ENCODE measurements at regions not wholly inside any gene's neighbourhood (a gene's known extent, or its start where the extent isn't known, plus 50 kb on each side); places are given as distances from the start of the nearest gene placed in this dataset.

DNA sequence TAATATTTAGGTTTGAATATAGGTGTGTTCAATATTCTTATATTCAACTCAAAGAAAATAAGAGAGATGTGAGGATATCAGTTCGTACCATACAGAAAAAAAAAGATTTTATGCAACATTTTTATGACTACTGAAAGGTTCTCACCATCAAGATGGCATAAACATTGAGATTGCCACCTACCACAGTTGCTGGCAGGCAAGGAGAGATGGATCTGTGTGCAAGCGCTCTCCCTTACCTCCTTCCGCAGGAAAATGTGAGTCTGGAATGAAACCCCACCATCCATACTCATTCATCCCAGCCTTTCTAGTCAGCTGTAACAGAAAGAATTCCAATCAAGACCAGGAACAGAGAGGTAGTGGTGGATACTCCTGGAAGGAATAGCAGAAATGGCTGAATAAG is 376.9 kb downstream of the PPP3CA start:
- ATAC-seq (no peak), DNase-seq (ENCODE audit: low spot score) (no peak)
- POLR2A ChIA-PET: no interaction called here
- H3K27me3 Mint-ChIP-seq (ENCODE audit: low read depth): no peaks in the 10 kb centered on the region
- peaks cover 19% of the 10 kb centered on the region for H3K4me1 Mint-ChIP-seq
- no peak overlapping the region for H3K4me3 Mint-ChIP-seq
- H3K9me3 Mint-ChIP-seq: no peaks in the 10 kb centered on the region
- H3K36me3 Mint-ChIP-seq: no peaks in the 10 kb centered on the region
- CTCF ChIA-PET: no interaction called here
- no peak overlapping the region for H3K27ac Mint-ChIP-seq
- TF ChIP-seq NR1H2 (CRISPR knock-in tag; IDR thresholded peaks at IDR 0.05) (no peak), ZNF396 (CRISPR knock-in tag; IDR thresholded peaks at IDR 0.05; ENCODE audit: borderline replicate concordance) (no peak), NR3C1 (CRISPR knock-in tag; conservative IDR thresholded peaks at IDR 0.05; ENCODE audit: low read depth) (no peak), GTF2I (CRISPR knock-in tag; conservative IDR thresholded peaks at IDR 0.05) (no peak), ZNF219 (CRISPR knock-in tag; IDR thresholded peaks at IDR 0.05; ENCODE audit: borderline replicate concordance) (no peak), CBFB (CRISPR knock-in tag; IDR thresholded peaks at IDR 0.05; ENCODE audit: low read depth) (no peak), PRRX2 (CRISPR knock-in tag; IDR thresholded peaks at IDR 0.05) (no peak), ZNF671 (CRISPR knock-in tag; IDR thresholded peaks at IDR 0.05) (no peak), HMGA2 (CRISPR knock-in tag; IDR thresholded peaks at IDR 0.05) (no peak), MXD4 (CRISPR knock-in tag; IDR thresholded peaks at IDR 0.05; ENCODE audit: borderline replicate concordance) (no peak), NFATC4 (CRISPR knock-in tag; IDR thresholded peaks at IDR 0.05) (no peak), EMX1 (CRISPR knock-in tag; IDR thresholded peaks at IDR 0.05) (no peak), OVOL2 (CRISPR knock-in tag; IDR thresholded peaks at IDR 0.05; ENCODE audit: borderline replicate concordance) (no peak)
- TF ChIP-seq, protein P1, sequence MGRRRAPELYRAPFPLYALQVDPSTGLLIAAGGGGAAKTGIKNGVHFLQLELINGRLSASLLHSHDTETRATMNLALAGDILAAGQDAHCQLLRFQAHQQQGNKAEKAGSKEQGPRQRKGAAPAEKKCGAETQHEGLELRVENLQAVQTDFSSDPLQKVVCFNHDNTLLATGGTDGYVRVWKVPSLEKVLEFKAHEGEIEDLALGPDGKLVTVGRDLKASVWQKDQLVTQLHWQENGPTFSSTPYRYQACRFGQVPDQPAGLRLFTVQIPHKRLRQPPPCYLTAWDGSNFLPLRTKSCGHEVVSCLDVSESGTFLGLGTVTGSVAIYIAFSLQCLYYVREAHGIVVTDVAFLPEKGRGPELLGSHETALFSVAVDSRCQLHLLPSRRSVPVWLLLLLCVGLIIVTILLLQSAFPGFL (CRISPR knock-in tag; IDR thresholded peaks at IDR 0.05; ENCODE audit: borderline replicate concordance): no peak
- TF ChIP-seq, protein P2, sequence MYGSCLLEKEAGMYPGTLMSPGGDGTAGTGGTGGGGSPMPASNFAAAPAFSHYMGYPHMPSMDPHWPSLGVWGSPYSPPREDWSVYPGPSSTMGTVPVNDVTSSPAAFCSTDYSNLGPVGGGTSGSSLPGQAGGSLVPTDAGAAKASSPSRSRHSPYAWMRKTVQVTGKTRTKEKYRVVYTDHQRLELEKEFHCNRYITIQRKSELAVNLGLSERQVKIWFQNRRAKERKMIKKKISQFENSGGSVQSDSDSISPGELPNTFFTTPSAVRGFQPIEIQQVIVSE (CRISPR knock-in tag; IDR thresholded peaks at IDR 0.05; ENCODE audit: borderline replicate concordance): no peak
- TF ChIP-seq, protein P3, sequence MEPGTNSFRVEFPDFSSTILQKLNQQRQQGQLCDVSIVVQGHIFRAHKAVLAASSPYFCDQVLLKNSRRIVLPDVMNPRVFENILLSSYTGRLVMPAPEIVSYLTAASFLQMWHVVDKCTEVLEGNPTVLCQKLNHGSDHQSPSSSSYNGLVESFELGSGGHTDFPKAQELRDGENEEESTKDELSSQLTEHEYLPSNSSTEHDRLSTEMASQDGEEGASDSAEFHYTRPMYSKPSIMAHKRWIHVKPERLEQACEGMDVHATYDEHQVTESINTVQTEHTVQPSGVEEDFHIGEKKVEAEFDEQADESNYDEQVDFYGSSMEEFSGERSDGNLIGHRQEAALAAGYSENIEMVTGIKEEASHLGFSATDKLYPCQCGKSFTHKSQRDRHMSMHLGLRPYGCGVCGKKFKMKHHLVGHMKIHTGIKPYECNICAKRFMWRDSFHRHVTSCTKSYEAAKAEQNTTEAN (CRISPR knock-in tag; IDR thresholded peaks at IDR 0.05): no peak
- TF ChIP-seq, protein P4, sequence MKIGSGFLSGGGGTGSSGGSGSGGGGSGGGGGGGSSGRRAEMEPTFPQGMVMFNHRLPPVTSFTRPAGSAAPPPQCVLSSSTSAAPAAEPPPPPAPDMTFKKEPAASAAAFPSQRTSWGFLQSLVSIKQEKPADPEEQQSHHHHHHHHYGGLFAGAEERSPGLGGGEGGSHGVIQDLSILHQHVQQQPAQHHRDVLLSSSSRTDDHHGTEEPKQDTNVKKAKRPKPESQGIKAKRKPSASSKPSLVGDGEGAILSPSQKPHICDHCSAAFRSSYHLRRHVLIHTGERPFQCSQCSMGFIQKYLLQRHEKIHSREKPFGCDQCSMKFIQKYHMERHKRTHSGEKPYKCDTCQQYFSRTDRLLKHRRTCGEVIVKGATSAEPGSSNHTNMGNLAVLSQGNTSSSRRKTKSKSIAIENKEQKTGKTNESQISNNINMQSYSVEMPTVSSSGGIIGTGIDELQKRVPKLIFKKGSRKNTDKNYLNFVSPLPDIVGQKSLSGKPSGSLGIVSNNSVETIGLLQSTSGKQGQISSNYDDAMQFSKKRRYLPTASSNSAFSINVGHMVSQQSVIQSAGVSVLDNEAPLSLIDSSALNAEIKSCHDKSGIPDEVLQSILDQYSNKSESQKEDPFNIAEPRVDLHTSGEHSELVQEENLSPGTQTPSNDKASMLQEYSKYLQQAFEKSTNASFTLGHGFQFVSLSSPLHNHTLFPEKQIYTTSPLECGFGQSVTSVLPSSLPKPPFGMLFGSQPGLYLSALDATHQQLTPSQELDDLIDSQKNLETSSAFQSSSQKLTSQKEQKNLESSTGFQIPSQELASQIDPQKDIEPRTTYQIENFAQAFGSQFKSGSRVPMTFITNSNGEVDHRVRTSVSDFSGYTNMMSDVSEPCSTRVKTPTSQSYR (CRISPR knock-in tag; IDR thresholded peaks at IDR 0.05): no peak
- TF ChIP-seq, protein P5, sequence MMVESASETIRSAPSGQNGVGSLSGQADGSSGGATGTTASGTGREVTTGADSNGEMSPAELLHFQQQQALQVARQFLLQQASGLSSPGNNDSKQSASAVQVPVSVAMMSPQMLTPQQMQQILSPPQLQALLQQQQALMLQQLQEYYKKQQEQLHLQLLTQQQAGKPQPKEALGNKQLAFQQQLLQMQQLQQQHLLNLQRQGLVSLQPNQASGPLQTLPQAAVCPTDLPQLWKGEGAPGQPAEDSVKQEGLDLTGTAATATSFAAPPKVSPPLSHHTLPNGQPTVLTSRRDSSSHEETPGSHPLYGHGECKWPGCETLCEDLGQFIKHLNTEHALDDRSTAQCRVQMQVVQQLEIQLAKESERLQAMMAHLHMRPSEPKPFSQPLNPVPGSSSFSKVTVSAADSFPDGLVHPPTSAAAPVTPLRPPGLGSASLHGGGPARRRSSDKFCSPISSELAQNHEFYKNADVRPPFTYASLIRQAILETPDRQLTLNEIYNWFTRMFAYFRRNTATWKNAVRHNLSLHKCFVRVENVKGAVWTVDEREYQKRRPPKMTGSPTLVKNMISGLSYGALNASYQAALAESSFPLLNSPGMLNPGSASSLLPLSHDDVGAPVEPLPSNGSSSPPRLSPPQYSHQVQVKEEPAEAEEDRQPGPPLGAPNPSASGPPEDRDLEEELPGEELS (CRISPR knock-in tag; IDR thresholded peaks at IDR 0.05): no peak

DNA sequence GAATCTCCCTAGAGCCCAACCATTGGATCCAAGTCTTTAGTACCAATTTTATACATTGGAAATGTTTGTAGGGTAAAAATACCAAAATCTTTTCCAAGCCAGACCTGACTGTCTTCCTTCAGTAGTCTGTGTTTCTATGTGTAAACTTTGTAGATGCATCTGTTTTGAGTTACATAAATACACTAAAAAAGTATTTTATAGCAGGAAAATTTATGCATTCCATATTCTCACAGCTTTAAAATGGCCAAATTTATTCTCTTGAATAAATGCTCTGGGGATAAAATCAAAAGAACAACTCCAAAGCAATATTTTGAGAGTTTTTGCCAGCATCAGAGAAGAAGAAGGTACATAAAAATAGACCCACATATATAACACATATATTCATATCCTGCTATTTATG is 377.4 kb downstream of the PPP3CA start:
- H3K9me3 Mint-ChIP-seq: no peaks in the 10 kb centered on the region
- ATAC-seq: no peak
- TF ChIP-seq GABPB1 (CRISPR knock-in tag; IDR thresholded peaks at IDR 0.05) (no peak), SMAD3 (CRISPR knock-in tag; IDR thresholded peaks at IDR 0.05; ENCODE audit: borderline replicate concordance) (no peak), TEAD4 (CRISPR knock-in tag; IDR thresholded peaks at IDR 0.05) (no peak), NR1H2 (CRISPR knock-in tag; IDR thresholded peaks at IDR 0.05) (no peak), ZNF232 (CRISPR knock-in tag; IDR thresholded peaks at IDR 0.05) (no peak), JAZF1 (CRISPR knock-in tag; IDR thresholded peaks at IDR 0.05) (no peak)
- TF ChIP-seq, protein P6, sequence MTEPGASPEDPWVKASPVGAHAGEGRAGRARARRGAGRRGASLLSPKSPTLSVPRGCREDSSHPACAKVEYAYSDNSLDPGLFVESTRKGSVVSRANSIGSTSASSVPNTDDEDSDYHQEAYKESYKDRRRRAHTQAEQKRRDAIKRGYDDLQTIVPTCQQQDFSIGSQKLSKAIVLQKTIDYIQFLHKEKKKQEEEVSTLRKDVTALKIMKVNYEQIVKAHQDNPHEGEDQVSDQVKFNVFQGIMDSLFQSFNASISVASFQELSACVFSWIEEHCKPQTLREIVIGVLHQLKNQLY (CRISPR knock-in tag; IDR thresholded peaks at IDR 0.05): no peak
- TF ChIP-seq, protein P7, sequence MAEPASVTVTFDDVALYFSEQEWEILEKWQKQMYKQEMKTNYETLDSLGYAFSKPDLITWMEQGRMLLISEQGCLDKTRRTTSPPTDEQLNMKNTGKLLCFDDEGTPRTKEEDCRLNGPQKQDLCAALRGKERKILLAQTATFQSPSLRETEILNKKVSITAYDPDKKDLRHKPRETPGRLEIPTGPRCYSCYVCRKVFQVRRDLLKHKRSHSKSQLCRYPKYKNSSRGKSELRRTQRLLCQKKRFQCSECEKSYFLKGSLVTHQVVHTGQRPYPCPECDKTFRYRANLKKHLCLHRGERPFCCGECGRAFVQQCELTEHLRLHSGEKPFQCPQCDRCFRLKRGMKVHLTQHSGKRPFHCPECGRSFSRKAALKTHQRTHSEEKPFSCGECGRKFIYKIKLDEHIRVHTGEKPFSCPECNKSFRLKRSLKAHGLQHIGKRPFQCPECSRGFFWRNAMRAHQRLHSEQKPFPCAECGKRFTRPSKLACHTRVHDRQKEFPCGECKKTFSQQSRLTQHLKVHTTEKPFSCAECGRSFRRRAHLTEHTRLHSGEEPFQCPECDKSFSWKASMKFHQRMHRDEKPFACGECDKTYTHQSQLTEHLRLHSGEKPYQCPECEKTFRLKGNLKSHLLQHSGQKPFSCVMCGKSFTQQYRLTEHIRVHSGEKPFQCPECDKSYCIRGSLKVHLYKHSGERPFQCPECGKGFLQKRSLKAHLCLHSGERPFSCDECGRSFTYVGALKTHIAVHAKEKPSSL (CRISPR knock-in tag; conservative IDR thresholded peaks at IDR 0.05): no peak
- TF ChIP-seq, protein P8, sequence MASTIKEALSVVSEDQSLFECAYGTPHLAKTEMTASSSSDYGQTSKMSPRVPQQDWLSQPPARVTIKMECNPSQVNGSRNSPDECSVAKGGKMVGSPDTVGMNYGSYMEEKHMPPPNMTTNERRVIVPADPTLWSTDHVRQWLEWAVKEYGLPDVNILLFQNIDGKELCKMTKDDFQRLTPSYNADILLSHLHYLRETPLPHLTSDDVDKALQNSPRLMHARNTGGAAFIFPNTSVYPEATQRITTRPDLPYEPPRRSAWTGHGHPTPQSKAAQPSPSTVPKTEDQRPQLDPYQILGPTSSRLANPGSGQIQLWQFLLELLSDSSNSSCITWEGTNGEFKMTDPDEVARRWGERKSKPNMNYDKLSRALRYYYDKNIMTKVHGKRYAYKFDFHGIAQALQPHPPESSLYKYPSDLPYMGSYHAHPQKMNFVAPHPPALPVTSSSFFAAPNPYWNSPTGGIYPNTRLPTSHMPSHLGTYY (CRISPR knock-in tag; IDR thresholded peaks at IDR 0.05): no peak

More for the DNA sequence above, 377.4 kb downstream of the PPP3CA start:
- ChIA-PET CTCF (no interaction called here), POLR2A (no interaction called here)
- no peak overlapping the region for H3K27ac Mint-ChIP-seq
- no peaks in the 10 kb centered on the region for H3K36me3 Mint-ChIP-seq
- no peaks in the 10 kb centered on the region for H3K27me3 Mint-ChIP-seq (ENCODE audit: low read depth)
- DNase-seq (ENCODE audit: low spot score): no peak
- no peak overlapping the region for H3K4me3 Mint-ChIP-seq
- H3K4me1 Mint-ChIP-seq: peaks cover 14% of the 10 kb centered on the region
